ENCODE measurements at regions not wholly inside any gene's neighbourhood (a gene's known extent, or its start where the extent isn't known, plus 50 kb on each side); places are given as distances from the start of the nearest gene placed in this dataset.

DNA sequence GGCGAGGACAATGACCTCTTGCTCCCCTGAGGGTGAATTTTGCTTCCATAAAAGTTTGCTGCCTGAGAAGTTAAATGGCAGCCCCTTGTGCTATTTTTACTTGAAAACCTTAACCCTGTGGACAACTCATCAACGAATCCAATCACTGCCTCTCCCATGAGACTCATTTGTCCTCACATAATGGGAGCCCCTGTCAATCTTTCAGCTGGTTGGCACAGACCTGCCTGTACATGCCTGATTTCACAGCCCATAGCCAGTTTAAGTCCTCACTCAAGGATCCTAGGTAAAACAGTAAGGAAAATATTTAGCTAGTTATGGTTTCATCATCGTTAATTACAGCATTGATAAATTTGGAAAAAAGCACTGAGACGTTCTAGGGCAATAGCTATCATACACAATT lies 207.4 kb downstream of the NHLRC3 start:
- DNase-seq, result peak; percentile 66

DNA sequence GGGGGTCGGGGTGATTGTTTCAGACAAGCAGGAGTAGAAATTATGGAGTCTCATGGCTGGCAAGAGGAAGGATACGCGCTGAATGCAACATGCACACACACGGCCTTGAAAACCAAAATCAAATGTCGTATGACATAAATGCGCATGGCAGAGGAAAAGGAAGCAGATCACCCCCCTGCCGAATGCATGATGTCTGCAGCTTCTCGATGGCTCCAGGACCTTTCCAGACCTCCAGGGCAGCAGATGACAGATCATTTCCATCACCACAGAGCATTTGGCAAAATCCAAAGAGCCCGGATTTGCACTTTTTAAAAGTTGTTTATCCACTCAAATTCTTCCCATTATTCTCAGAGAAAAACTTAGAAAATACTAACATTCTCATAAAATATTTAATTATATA lies 211.7 kb downstream of the NHLRC3 start:
- DNase-seq, result no peak

- DNase-seq, result no peak
These were observed 212.2 kb downstream of the NHLRC3 start for GRCh38 chr13:39250440-39250839.

GRCh38 chr13:39251340-39251739 lies 213.1 kb downstream of the NHLRC3 start:
- DNase-seq, result no peak

DNA sequence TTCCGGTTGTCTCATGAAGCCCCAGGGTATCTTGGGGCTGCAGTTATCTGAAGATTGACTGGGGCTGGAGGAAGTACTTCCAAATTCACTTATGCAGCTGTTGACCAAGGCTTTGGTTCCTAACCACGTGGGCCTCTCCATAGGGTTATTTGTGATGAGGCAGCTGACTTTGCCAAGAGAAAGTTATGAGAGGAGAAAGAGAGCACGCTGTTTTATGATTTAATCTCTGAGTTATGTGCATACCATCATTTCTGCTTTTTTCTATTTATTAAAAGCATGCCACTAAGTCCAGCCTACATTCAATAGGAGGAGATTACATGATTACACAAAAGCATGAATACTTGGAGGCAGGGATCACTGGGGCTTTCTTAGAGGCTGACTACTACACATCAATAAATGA lies 215.5 kb downstream of the NHLRC3 start:
- no peak for DNase-seq

DNA sequence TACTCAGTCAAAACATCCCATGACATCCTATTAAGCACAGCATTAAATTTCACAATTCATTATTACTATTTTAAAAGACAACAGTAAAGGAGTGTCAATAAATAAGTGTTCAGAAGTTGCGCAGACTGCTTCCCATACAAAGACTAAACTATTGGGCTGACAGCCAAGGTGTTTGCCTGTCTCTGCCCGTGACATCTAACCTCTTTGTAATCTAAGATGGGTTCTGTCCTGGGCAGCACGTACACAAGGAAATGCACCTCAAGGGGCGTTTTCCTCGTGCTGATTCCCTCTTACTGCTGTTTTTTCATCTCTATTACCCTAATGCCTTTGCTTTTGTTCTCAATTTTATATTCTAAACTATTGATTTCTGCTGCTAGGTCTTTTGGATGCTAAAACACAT lies 216.3 kb downstream of the NHLRC3 start:
- DNase-seq, result no peak

DNA sequence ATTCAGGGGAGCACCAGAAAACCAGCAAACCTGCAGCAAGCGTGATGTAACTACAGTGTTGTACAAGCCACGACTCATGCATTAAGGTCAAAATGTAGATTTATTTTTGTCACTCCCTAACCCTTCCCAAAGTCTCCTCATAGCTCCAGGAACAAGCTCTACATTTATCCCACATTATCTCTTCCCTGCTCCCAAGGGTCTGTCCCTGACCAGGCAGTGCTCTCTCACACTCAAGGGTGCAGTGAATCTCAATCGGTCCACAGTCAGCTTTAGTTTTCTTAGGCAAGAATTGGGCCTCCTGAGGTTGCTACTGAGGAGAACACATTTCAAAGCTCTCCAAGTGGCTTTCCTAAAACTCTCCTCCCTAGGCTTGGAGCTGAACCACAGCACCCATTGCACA lies 219.4 kb downstream of the NHLRC3 start:
- DNase-seq, result no peak

DNA sequence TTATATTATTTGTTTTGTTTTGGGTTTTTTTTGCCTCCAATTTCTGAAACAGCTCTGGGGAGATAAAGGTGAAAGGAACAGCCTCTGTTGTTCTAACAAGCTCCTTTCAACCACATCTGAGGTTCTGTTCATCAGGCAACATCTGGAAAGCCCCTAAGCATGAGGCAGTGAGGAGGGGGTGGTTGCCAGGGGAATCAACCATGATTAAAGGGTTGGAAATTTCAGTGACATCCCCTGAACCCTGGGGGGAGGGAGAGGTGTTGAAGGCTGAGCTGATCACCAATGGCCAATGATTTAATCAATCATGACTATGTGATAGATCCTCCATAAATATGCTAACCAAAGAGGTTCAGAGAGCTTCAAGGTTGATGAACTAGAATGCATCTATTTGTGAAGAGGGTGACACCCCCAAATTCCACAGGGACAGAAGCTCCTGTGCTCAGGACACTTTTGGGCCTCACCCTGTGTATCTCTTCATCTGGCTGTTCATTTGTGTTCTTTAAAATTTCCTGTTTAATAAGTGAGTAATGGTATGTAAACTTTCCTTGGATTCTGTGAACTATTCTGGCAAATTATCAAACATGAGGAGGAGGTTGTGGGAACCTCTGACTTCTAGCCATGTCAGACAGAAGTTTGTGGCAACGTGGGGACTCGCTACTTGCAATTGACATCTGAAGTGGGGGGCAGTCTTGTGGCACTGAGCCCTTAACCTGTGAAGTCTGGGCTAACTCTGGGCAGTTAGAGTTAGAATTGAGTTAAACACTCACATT lies 221.3 kb downstream of the NHLRC3 start:
- no peak for DNase-seq

- peak; percentile 53 for DNase-seq
These were observed 224.8 kb downstream of the NHLRC3 start for GRCh38 chr13:39263033-39263432.

DNA sequence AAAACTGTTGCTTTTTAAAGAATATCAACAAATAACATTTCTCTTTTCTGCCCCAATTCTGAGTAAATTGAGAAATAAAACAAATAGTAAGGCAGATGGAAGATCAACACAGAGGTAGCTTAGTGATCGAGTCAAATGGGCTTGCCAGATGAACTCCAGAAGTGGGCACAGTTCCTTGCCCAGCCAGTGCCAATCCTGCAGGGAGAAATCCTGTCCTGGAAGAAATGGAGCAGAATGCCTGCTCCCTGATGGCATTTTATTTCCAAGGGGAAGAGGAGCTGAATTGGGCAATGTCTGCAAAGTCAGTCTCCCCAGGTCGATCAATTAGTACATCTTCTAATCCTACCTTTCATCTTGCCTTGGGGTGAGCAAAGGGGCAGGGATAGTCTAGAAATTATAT lies 225.3 kb downstream of the NHLRC3 start:
- DNase-seq, result no peak

DNA sequence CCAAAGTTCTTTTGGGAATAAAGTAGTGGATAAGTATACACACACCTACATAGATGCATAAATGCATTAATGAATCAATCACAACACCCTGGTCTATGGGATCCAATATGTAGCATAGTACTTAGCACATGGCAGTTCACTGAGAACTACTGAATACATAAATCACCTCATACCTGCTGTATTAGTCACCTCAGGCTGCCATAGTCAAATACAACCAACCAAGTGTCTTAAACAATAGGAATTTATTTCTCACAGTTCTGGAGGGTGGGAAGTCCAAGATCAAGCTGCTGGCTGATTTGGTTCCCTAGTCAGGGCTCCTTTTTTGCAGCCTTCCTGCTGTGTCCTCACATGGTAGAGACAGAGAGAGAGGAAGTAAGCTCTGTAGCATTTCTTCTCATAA lies 228.2 kb downstream of the NHLRC3 start:
- no peak for DNase-seq

- DNase-seq, result no peak
These were observed 230.1 kb downstream of the NHLRC3 start for GRCh38 chr13:39268398-39268797.

GRCh38 chr13:39269004-39269403 lies 230.7 kb downstream of the NHLRC3 start:
- no peak for DNase-seq

- no peak for DNase-seq
These were observed 231.2 kb downstream of the NHLRC3 start for GRCh38 chr13:39269411-39269810.

DNA sequence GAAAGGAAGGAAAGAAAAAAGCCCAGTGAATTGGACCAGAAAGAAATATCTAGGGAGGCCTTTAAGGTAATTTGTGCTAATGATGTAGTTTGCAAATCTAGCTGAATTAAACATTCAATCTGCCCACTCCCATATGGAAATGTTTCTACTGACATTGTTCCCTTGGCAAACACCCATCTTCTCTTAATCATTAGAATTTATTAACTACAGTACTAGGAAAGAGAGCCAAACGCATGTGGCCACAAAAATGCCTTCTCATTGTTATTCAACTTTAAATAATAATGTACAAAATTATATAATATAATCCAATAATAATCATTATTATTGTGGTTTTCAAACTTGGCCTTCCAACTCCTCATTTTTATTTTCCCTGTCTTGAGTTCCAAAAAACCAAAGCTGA lies 234.7 kb downstream of the NHLRC3 start:
- DNase-seq, result no peak

DNA sequence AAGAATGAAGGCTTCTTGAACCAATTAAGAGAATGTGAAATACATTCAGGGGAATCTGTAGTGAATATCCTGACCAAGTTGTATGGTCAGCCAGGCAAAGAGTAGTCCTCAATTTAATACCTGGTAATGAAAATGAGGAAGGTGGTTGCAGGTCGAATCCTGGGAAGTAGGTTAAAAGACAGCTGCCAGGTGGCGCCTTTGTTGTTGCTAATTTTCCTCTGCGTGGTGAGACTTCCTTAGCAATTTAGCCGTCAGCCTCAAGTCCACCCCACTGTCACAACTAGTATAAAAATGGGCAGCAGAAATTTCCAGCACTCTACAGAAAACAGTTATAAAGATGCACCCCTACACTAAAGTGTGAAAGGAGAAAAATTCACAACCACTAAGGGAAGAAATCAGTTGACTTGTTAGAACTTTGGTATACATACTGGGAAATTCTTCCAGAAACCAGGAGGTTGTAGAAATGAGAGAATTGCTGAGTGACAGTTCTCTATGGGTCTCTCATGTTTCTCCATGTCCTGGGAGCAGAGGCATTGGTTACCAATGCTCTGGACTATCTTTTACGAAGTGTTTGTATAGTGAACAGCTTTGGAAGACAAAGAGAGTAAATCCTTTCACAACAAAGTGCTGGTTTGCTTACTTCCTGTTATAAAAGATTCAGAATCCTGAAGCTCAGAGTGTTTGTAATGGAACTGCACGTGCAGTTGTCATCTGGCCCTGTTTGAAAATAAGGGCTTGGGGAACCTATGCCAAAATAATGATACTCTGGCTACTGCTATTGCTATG lies 235.9 kb downstream of the NHLRC3 start:
- DNase-seq, result peak; percentile 5

DNA sequence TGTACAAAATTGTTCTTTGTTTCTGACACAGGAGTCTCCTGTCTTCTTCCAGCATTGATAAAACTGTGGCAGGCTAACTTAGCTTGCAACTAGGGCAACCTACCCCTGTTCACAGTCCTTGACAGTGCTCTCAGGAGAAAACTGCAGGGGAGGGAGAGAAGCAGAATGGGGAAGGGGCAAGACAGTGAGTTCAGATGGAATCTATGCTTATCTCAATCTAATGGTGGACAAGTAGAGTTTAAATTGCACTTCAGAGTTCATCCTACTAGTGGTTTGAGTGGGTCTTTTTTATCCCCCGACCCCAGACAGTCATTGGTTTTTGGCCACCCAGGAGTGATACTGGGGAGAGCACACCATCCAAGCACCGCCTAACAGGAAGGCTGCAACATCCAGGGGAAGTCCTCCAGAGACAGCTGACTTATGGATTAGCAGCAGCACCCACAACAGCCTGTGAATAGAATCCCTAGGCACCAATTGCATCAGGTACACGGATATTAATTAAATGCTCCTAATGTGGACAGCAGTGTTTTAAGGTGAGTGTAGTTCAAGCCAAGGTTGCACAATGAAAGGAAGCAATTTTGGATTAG lies 236.6 kb downstream of the NHLRC3 start:
- no peak for DNase-seq

GRCh38 chr13:39279077-39279476 lies 240.8 kb downstream of the NHLRC3 start:
- DNase-seq, result no peak

DNA sequence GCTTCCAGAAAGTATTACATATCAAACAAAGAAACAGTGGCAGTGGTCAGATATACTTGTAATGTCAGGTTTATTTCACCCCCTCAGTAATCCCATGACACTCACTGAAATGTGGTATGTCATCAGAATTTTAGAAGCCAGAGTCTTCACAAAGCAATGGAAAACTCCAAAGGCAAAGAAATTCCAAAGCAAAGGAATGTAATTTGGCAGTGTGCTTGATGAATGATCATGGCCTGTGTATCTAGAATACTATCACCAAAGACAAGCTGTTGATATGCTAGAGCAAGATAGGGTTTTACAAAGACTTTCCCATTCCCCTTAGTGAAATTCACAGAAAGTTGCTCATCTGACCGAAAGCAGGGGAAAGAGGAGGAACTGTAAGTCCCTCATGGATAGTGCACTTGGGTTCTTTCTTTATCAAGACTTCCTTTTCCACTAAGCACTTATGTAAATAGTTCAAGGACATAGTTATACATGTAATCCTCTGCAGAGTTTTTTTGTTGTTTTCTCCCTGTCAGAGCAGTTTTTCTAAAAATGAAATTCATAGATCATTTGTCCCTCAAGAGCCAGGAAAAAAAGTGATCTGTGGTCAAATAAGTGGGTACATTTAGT lies 243.4 kb downstream of the NHLRC3 start:
- no peak for DNase-seq

GRCh38 chr13:39282400-39282972 lies 244.2 kb downstream of the NHLRC3 start:
- no peak for DNase-seq

GRCh38 chr13:39283072-39283471 lies 244.8 kb downstream of the NHLRC3 start:
- DNase-seq, result no peak

GRCh38 chr13:39284801-39285388 lies 246.6 kb downstream of the NHLRC3 start:
- no peak for DNase-seq
